IMR-90 (cell line): ENCODE measurements at regions not wholly inside any gene's neighbourhood (a gene's known extent, or its start where the extent isn't known, plus 50 kb on each side); places are given as distances from the start of the nearest gene placed in this dataset.

Source experiments
- ATAC-seq: fragments of 200-7000 bp; cut with Tn5 transposase; 2 replicates; pipeline ENCODE4 v1.9.1; 2020; ENCODE audit warnings: low read depth, mild to moderate bottlenecking, moderate library complexity
- BruUV-seq: library from RNA; stranded (reverse); fragments of 400-500 nt; replicated peaks from 2 replicates; lab custom pipeline; 2021; lab: Mats Ljungman, UMichigan
- CTCF ChIA-PET: fragments of 300-600 bp; formaldehyde crosslinking; extraction: SDS; loops from one replicate; lab custom pipeline; 2021; ENCODE audit warnings: antibody characterized with exemption; lab: Yijun Ruan, JAX
- POLR2A ChIA-PET: fragments of 300-600 bp; sonication (Branson Sonifier 250); formaldehyde crosslinking; loops from one replicate; lab custom pipeline; 2022; ENCODE audit warnings: antibody characterized with exemption; ENCODE audit not compliant: unreplicated experiment; lab: Charles Lee
- DNase-seq: peaks from one replicate; pipeline ENCODE4 v3.0.0; 2013
- H2AFZ ChIP-seq: replicated peaks from 2 replicates; pipeline ENCODE3; 2013; ENCODE audit warnings: low read length, mild to moderate bottlenecking; ENCODE audit not compliant: poor library complexity
- H2AK5ac ChIP-seq: 2 replicates; pipeline ENCODE4 v1.6.1; 2013; ENCODE audit warnings: low read depth, low read length, inconsistent platforms
- H2AK9ac ChIP-seq: replicated peaks from 2 replicates; pipeline ENCODE3; 2013; ENCODE audit warnings: mild to moderate bottlenecking, low read depth, low read length, moderate library complexity; ENCODE audit not compliant: poor library complexity
- H2BK120ac ChIP-seq: 2 replicates; pipeline ENCODE4 v1.6.1; 2013; ENCODE audit warnings: low read depth, low read length, inconsistent platforms
- H2BK15ac ChIP-seq: 3 replicates; pipeline ENCODE4 v1.6.1; 2013; ENCODE audit warnings: low read depth, low read length, inconsistent platforms
- H2BK20ac ChIP-seq: 2 replicates; pipeline ENCODE4 v1.6.1; 2013; ENCODE audit warnings: low read depth, mild to moderate bottlenecking, inconsistent platforms, low read length, moderate library complexity
- H2BK5ac ChIP-seq: 2 replicates; pipeline ENCODE4 v1.6.1; 2013; ENCODE audit warnings: mild to moderate bottlenecking, low read depth, low read length, inconsistent platforms; ENCODE audit not compliant: poor library complexity, severe bottlenecking
- H3K14ac ChIP-seq: replicated peaks from 2 replicates; pipeline ENCODE4 v1.6.1; 2013; ENCODE audit warnings: low read depth, low read length, inconsistent platforms
- H3K18ac ChIP-seq: 2 replicates; pipeline ENCODE4 v1.6.1; 2013; ENCODE audit warnings: low read depth, low read length, control low read depth
- H3K23ac ChIP-seq: 2 replicates; pipeline ENCODE4 v1.6.1; 2013; ENCODE audit warnings: low read depth, low read length, inconsistent platforms
- H3K27ac ChIP-seq: 2 replicates; pipeline ENCODE4 v1.5.1; 2013; ENCODE audit warnings: mild to moderate bottlenecking, control low read depth, low read length; ENCODE audit not compliant: insufficient read depth
- H3K27me3 ChIP-seq: 2 replicates; pipeline ENCODE4 v1.6.1; 2013; ENCODE audit warnings: low read length; ENCODE audit not compliant: control insufficient read depth, insufficient read depth
- H3K36me3 ChIP-seq: 2 replicates; pipeline ENCODE4 v1.6.1; 2013; ENCODE audit warnings: low read length, mixed read lengths; ENCODE audit not compliant: control insufficient read depth, insufficient read depth
- H3K4ac ChIP-seq: 2 replicates; pipeline ENCODE4 v1.6.1; 2013; ENCODE audit warnings: low read depth, low read length, inconsistent platforms
- H3K4me1 ChIP-seq: 2 replicates; pipeline ENCODE4 v1.6.1; 2013; ENCODE audit warnings: low read length, mixed read lengths; ENCODE audit not compliant: control insufficient read depth, insufficient read depth
- H3K4me2 ChIP-seq: 2 replicates; pipeline ENCODE4 v1.6.1; 2013; ENCODE audit warnings: low read depth, mild to moderate bottlenecking, control low read depth, low read length, moderate library complexity
- H3K4me3 ChIP-seq: 2 replicates; pipeline ENCODE4 v1.5.1; 2013; ENCODE audit warnings: low read depth, mild to moderate bottlenecking, control low read depth, low read length, moderate library complexity; ENCODE audit not compliant: insufficient read depth
- H3K56ac ChIP-seq: 2 replicates; pipeline ENCODE4 v1.6.1; 2013; ENCODE audit warnings: low read length, inconsistent platforms; ENCODE audit not compliant: insufficient read depth; ENCODE audit errors: extremely low read depth
- H3K79me1 ChIP-seq, 2 experiments: 2 replicates each; pipeline ENCODE4 v1.6.1; 2013; ENCODE audit warnings: low read length in 2 of 2, inconsistent platforms in 1 of 2, low read depth in 1 of 2
- H3K9ac ChIP-seq: 2 replicates; pipeline ENCODE4 v1.6.1; 2013; ENCODE audit warnings: low read depth, low read length, control low read depth
- H3K9me1 ChIP-seq: 2 replicates; pipeline ENCODE4 v1.6.1; 2013; ENCODE audit warnings: low read length, inconsistent platforms; ENCODE audit not compliant: insufficient read depth
- H3K9me3 ChIP-seq: 2 replicates; pipeline ENCODE4 v1.6.1; 2013; ENCODE audit warnings: low read length; ENCODE audit not compliant: control insufficient read depth, insufficient read depth
- H4K20me1 ChIP-seq: 2 replicates; pipeline ENCODE4 v1.6.1; 2013; ENCODE audit warnings: low read length, inconsistent platforms; ENCODE audit not compliant: insufficient read depth
- H4K5ac ChIP-seq: 2 replicates; pipeline ENCODE4 v1.6.1; 2013; ENCODE audit warnings: mild to moderate bottlenecking, low read depth, low read length, control low read depth
- H4K8ac ChIP-seq, 2 experiments: 2 replicates each; pipeline ENCODE4 v1.6.1; 2013; ENCODE audit warnings: low read depth in 2 of 2, low read length in 2 of 2, control low read depth in 1 of 2, inconsistent platforms in 1 of 2
- H4K91ac ChIP-seq: 2 replicates; pipeline ENCODE4 v1.6.1; 2013; ENCODE audit warnings: low read depth, low read length, inconsistent platforms; ENCODE audit not compliant: insufficient read depth
- CEBPB ChIP-seq: IDR thresholded peaks from 2 replicates; pipeline ENCODE4 v1.6.1; 2012; ENCODE audit warnings: low read depth, low read length, improper control_type of control experiment
- CHD1 ChIP-seq: IDR thresholded peaks from 2 replicates; pipeline ENCODE4 v1.6.1; 2012; ENCODE audit warnings: low read depth, low read length, improper control_type of control experiment
- FOS ChIP-seq: fragments of 150-350 bp; IDR thresholded peaks from 2 replicates; pipeline ENCODE4 v1.6.1; 2016; ENCODE audit warnings: low read depth, low read length
- MAFK ChIP-seq: IDR thresholded peaks from 2 replicates; pipeline ENCODE4 v1.6.1; 2012; ENCODE audit warnings: low read depth, low read length, improper control_type of control experiment
- MAZ ChIP-seq: IDR thresholded peaks from 2 replicates; pipeline ENCODE4 v1.6.1; 2012; ENCODE audit warnings: low read depth, mild to moderate bottlenecking, low read length, improper control_type of control experiment, moderate library complexity, borderline replicate concordance
- MXI1 ChIP-seq: IDR thresholded peaks from 2 replicates; pipeline ENCODE4 v1.6.1; 2012; ENCODE audit warnings: low read depth, mild to moderate bottlenecking, low read length, moderate library complexity, borderline replicate concordance
- NFE2L2 ChIP-seq: fragments of 150-350 bp; IDR thresholded peaks from 2 replicates; pipeline ENCODE4 v1.6.1; 2016; ENCODE audit warnings: low read depth, mild to moderate bottlenecking, low read length
- POLR2A ChIP-seq: IDR thresholded peaks from 2 replicates; pipeline ENCODE4 v1.6.1; 2012; ENCODE audit warnings: mild to moderate bottlenecking, low read depth, low read length
- RCOR1 ChIP-seq: IDR thresholded peaks from 2 replicates; pipeline ENCODE4 v1.6.1; 2012; ENCODE audit warnings: mild to moderate bottlenecking, low read length, improper control_type of control experiment; ENCODE audit not compliant: insufficient replicate concordance
- RFX5 ChIP-seq: IDR thresholded peaks from 2 replicates; pipeline ENCODE4 v1.8.0; 2012; ENCODE audit warnings: low read depth, mild to moderate bottlenecking, low read length, moderate library complexity
- SMC3 ChIP-seq: fragments of 150-350 bp; IDR thresholded peaks from 2 replicates; pipeline ENCODE4 v1.6.1; 2016; ENCODE audit warnings: low read depth, mild to moderate bottlenecking, antibody characterized with exemption, low read length, moderate library complexity
- WGBS, 2 experiments: methylation state at CpG; one replicate each; pipeline versions ENCODE4 v1.1.5 to v1.1.7; 2013; ENCODE audit warnings: missing lambda C conversion rate in 2 of 2; ENCODE audit not compliant: insufficient read length in 1 of 2; ENCODE audit errors: extremely low coverage in 2 of 2; 5-methylcytosine and 5-hydroxymethylcytosine counted together
- dilution Hi-C: fragments of 300-500 bp; cut with HindIII; formaldehyde crosslinking; loops from one replicate; pipeline ENCODE4 v1.14.3; 2018; ENCODE audit warnings: low sequenced_read_pairs; ENCODE audit not compliant: unreplicated experiment
- in situ Hi-C: fragments of 300-500 bp; cut with MboI; formaldehyde crosslinking; loops from 3 replicates; pipeline ENCODE4 v1.14.3; 2019; ENCODE audit warnings: low sequenced_read_pairs, inconsistent platforms, mixed read lengths
- intact Hi-C: fragments of 100-400 bp; cut with micrococcal nuclease; formaldehyde crosslinking; loops from 2 replicates; pipeline ENCODE4 v1.10.0; 2022
- TF ChIP-seq, protein P1 (sequence below): fragments of 150-350 bp; IDR thresholded peaks from 2 replicates; pipeline ENCODE4 v1.6.1; 2017; ENCODE audit warnings: mild to moderate bottlenecking, antibody characterized with exemption, low read length, low read depth

DNA sequence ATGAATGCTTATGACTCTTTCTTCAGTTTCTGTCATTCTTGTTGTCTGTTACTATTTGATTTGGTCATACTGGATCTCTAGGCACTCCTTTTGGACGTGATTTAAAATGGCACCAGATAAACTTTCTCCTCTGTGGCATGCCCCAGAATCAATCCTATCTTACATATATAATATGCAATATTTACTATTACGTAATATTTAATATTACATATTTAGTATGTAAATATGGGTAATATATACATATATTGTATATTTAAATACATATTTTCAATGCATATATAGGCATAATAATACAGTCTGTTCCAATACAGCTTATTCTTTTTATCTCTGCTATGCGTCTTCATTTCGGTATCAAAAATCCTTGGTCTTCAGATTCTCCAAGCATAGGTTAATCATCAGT is 104.4 kb upstream of the PRR20A start:
- Histone ChIP-seq H4K20me1 (no peaks in the 10 kb centered on the region), H3K4me2 (no peak overlapping the region), H2AFZ (no peak overlapping the region), H3K4me1 (no peaks in the 10 kb centered on the region), H3K4me3 (no peak overlapping the region), H3K14ac (no peak overlapping the region), H3K9ac (no peak overlapping the region), H3K79me1 (no peaks in the 10 kb centered on the region), H3K9me3 (no peaks in the 10 kb centered on the region), H2BK15ac (no peak overlapping the region), H3K27ac (no peak overlapping the region), H2AK5ac (no peak overlapping the region), H3K9me1 (no peaks in the 10 kb centered on the region), H4K5ac (no peak overlapping the region), H4K8ac (no peak overlapping the region), H2BK5ac (no peak overlapping the region), H4K91ac (no peak overlapping the region), H3K23ac (no peak overlapping the region), H2BK120ac (no peak overlapping the region), H3K36me3 (no peaks in the 10 kb centered on the region), H3K27me3 (no peaks in the 10 kb centered on the region), H3K56ac (no peak overlapping the region), H2AK9ac (no peak overlapping the region), H2BK20ac (no peak overlapping the region), H3K18ac (no peak overlapping the region), H3K4ac (no peak overlapping the region)
- dilution Hi-C loops (no loop called here), in situ Hi-C loops (no loop called here), intact Hi-C loops (no loop called here)
- no TSS peak for BruUV-seq
- ATAC-seq, result no peak
- POLR2A ChIA-PET, result no interaction called here
- no peak for DNase-seq
- no CpG with 5 or more reads among the region's 4 CpGs for WGBS, 2 experiments
- CTCF ChIA-PET, result interaction anchor here (0.6 kb wide), 1 partner anchor 38 kb away, joined by 3 read pairs; no protein-coding TSS in a partner anchor
- TF ChIP-seq POLR2A (no peak), SMC3 (no peak), RCOR1 (no peak), CHD1 (no peak), MXI1 (no peak), FOS (no peak), RFX5 (no peak), CEBPB (no peak), NFE2L2 (no peak), MAZ (no peak), MAFK (no peak)
- TF ChIP-seq, protein P1, sequence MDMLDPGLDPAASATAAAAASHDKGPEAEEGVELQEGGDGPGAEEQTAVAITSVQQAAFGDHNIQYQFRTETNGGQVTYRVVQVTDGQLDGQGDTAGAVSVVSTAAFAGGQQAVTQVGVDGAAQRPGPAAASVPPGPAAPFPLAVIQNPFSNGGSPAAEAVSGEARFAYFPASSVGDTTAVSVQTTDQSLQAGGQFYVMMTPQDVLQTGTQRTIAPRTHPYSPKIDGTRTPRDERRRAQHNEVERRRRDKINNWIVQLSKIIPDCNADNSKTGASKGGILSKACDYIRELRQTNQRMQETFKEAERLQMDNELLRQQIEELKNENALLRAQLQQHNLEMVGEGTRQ, result no peak
